Activated naive CD8-positive, alpha-beta T cell treated with anti-CD3 and anti-CD28 coated beads, Interleukin-2, amount 10 ng/mL, durations not matched to agents 7 days and 5 days (primary cell): ENCODE measurements at regions not wholly inside any gene's neighbourhood (a gene's known extent, or its start where the extent isn't known, plus 50 kb on each side); places are given as distances from the start of the nearest gene placed in this dataset.

Experiments used
- ATAC-seq: fragments of 150-1000 bp; cut with Tn5 transposase; one replicate; pipeline ENCODE4 v1.10.0; 2021; ENCODE audit warnings: low read depth, moderate library complexity
- POLR2A ChIA-PET: fragments of 350-600 bp; sonication (Branson Sonifier 250); formaldehyde crosslinking; loops from one replicate; lab custom pipeline; 2021; ENCODE audit warnings: antibody characterized with exemption; lab: Charles Lee
- DNase-seq: peaks from one replicate; pipeline ENCODE4 v3.0.0; 2021
- H3K27ac Mint-ChIP-seq: one replicate; pipeline ENCODE4 v1.8.0; 2022; ENCODE audit warnings: mild to moderate bottlenecking, mixed read lengths
- H3K27me3 Mint-ChIP-seq: one replicate; pipeline ENCODE4 v1.8.0; 2022; ENCODE audit warnings: mild to moderate bottlenecking, moderate library complexity, mixed read lengths
- H3K36me3 Mint-ChIP-seq: one replicate; pipeline ENCODE4 v1.8.0; 2021; ENCODE audit warnings: mild to moderate bottlenecking, mixed read lengths
- H3K4me1 Mint-ChIP-seq: one replicate; pipeline ENCODE4 v1.8.0; 2021; ENCODE audit warnings: mixed read lengths
- H3K4me3 Mint-ChIP-seq: one replicate; pipeline ENCODE4 v1.8.0; 2022; ENCODE audit warnings: mild to moderate bottlenecking, moderate library complexity, mixed read lengths
- H3K9me3 Mint-ChIP-seq: one replicate; pipeline ENCODE4 v1.8.0; 2021; ENCODE audit warnings: mixed read lengths

DNA sequence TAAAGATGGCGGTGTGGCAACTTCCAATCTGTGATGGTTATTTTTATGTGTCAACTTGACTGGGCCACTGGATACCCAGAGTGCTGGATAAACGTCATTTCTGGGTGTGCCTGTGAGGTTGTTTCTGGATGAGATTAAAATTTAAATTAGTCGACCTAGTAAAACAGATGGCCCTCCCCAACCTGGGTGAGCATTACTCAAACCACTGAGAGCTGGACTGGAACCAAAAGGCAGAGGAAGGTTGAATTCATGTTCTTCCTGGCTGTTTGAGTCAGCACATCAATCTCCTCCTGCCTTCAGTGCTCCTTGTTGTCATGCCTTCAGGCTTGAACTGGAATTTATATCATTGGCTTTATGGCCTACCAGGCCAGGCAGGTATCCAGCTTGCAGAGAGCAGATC is 190.8 kb upstream of the RGPD4 start:
- Mint-ChIP-seq H3K36me3 (no peaks in the 10 kb centered on the region), H3K27me3 (no peaks in the 10 kb centered on the region), H3K27ac (no peak overlapping the region), H3K4me1 (no peaks in the 10 kb centered on the region), H3K9me3 (no peaks in the 10 kb centered on the region), H3K4me3 (no peak overlapping the region)
- ATAC-seq (no peak), DNase-seq (no peak)
- POLR2A ChIA-PET: no interaction called here

DNA sequence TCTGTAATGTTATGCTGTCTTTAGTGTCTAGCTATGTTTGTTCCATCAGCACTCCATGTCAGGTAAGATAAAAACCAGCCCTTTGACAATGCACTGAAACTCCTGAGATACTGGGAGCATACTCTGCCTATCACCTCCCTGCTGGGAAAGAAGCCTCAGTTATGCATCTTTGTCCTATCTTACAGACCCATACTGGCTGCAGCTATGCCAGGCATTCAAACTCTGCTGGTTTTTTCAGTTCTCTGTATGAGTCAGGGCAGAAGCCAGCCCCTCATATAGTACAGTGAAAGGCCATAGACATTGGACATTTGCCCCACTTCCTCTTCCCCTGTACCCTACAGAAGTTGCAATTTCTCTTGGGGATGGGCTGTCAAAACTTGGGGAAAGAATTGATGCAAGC is 181.1 kb upstream of the RGPD4 start:
- H3K27ac Mint-ChIP-seq: no peak overlapping the region
- POLR2A ChIA-PET: no interaction called here
- no peaks in the 10 kb centered on the region for H3K4me1 Mint-ChIP-seq
- H3K27me3 Mint-ChIP-seq: no peaks in the 10 kb centered on the region
- no peak overlapping the region for H3K4me3 Mint-ChIP-seq
- no peak for DNase-seq
- H3K36me3 Mint-ChIP-seq: no peaks in the 10 kb centered on the region
- H3K9me3 Mint-ChIP-seq: peaks cover 4% of the 10 kb centered on the region
- no peak for ATAC-seq

DNA sequence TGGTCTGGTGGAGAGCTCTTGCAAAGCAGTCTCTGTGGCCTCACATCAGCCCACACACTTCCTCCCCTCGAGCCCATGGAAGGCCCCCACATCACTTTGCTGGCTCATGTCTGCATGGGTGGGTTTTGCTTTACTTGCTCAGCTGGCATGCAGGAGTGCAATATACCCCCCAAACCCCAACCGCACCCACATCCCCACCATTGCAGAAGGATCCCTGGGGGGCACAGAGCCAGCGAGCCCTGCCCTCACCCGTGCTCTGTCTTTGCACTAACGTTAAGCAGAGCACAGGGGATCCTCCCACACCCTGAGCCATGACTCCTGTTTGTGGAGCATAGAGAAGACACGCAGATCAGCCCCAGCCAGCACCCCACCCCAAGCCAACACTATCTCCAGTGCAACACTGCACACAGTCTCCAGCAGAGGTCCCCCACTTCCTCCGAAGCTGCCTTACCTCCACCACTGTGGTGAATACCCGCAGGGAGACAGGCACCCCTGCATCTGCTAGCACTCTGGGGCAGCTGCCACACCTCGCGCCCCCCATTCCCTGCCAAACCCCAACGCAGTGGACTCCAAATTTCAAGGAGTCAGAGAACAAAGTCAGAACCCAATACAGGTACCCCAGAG is 177.8 kb upstream of the RGPD4 start:
- Mint-ChIP-seq H3K4me1 (no peaks in the 10 kb centered on the region), H3K27me3 (no peaks in the 10 kb centered on the region), H3K27ac (no peak overlapping the region), H3K36me3 (no peaks in the 10 kb centered on the region), H3K4me3 (no peak overlapping the region), H3K9me3 (peaks cover 4% of the 10 kb centered on the region)
- no peak for ATAC-seq
- DNase-seq: no peak
- POLR2A ChIA-PET: no interaction called here

DNA sequence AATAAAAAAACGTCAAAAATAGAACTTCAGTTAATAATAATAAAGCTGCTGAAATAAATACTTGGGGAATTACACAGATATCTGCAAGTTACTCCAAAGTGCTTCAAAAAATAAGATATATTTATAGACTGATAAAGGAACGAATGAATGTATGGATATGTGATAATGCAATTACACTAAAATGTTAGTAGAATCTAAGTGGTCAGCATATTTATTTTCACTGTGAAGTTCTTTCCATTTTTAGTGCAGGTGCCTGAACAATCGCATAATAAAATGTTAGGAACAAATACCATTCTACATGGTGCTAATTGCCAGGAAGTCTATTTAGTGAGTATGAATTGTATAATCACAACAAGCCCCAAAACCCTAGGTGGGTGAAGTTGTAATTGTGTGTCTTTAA is 169.6 kb upstream of the RGPD4 start:
- no peaks in the 10 kb centered on the region for H3K36me3 Mint-ChIP-seq
- no peak for DNase-seq
- ATAC-seq: no peak

DNA sequence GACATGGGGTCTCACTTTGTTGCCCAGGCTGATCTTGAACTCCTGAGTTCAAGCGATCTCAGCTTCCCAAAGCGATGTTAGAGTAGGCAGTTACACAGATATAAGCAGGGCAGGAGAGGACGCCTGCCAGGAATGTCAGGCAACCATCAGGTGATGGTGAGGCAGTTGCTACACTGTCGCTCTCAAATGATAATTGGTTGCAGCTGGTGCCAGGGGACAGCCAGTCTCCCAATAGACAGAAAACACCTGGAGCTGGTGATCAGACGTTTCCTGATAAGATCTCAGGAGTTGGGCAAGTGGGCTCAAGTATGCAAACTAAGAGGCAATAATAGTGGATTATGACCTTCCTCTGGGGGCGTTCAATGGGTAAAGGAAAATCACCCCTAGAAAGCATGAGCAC is 163.1 kb upstream of the RGPD4 start:
- no peak for DNase-seq
- H3K36me3 Mint-ChIP-seq: no peaks in the 10 kb centered on the region
- H3K9me3 Mint-ChIP-seq: no peaks in the 10 kb centered on the region
- no peaks in the 10 kb centered on the region for H3K27me3 Mint-ChIP-seq
- H3K4me3 Mint-ChIP-seq: no peak overlapping the region
- no peak overlapping the region for H3K27ac Mint-ChIP-seq
- no peak for ATAC-seq
- POLR2A ChIA-PET: no interaction called here
- H3K4me1 Mint-ChIP-seq: no peaks in the 10 kb centered on the region

More for the DNA sequence above, 169.6 kb upstream of the RGPD4 start:
- H3K4me1 Mint-ChIP-seq: no peaks in the 10 kb centered on the region
- H3K4me3 Mint-ChIP-seq: no peak overlapping the region
- POLR2A ChIA-PET: no interaction called here
- H3K27ac Mint-ChIP-seq: no peak overlapping the region
- H3K9me3 Mint-ChIP-seq: peaks cover 2% of the 10 kb centered on the region
- H3K27me3 Mint-ChIP-seq: no peaks in the 10 kb centered on the region

DNA sequence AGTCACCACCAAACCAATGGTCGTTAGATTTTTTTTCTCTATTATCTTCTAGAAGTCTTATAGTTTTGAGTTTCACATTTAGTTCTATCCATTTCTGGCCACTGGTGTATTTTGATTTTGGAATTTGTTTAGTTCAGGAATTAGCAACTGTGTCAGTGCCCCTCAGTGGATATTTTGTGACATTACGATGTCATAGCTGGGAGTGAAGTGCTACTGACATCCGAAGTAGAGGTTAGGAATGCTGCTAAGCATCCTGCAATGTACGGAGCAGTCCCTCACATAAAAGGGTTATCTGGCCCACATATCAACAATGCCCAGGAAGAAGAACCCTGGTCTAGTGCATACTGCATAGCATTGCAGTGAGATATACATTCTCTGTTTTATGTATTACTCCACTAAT is 157.4 kb upstream of the RGPD4 start:
- Mint-ChIP-seq H3K9me3 (peaks cover 5% of the 10 kb centered on the region), H3K36me3 (no peaks in the 10 kb centered on the region), H3K27me3 (no peaks in the 10 kb centered on the region), H3K4me3 (no peak overlapping the region), H3K27ac (no peak overlapping the region), H3K4me1 (no peaks in the 10 kb centered on the region)
- DNase-seq: no peak
- POLR2A ChIA-PET: no interaction called here
- ATAC-seq: no peak

DNA sequence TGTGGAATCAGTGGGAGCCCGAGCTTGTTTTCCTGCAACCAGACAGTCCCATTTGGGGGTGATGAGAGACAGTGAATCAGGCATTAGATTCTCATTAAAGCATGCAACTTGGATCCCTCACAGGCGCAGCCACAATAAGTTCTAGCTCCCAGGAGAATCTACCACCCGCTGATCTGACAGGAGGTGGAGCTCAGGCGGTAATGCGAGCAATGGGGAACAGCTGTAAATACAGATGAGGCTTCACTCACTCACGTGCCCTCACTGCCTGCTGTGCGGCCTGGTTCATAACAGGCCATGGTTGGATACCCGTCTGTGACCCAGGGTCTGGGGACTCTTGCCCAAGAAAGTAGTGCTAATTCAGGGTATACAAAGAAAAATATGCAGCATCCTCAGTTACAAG is 144.8 kb upstream of the RGPD4 start:
- ATAC-seq: no peak
- DNase-seq: no peak
- H3K27ac Mint-ChIP-seq: no peak overlapping the region
- H3K27me3 Mint-ChIP-seq: peaks cover 2% of the 10 kb centered on the region
- H3K4me1 Mint-ChIP-seq: no peaks in the 10 kb centered on the region
- POLR2A ChIA-PET: no interaction called here
- no peak overlapping the region for H3K4me3 Mint-ChIP-seq
- H3K36me3 Mint-ChIP-seq: no peaks in the 10 kb centered on the region
- no peaks in the 10 kb centered on the region for H3K9me3 Mint-ChIP-seq

DNA sequence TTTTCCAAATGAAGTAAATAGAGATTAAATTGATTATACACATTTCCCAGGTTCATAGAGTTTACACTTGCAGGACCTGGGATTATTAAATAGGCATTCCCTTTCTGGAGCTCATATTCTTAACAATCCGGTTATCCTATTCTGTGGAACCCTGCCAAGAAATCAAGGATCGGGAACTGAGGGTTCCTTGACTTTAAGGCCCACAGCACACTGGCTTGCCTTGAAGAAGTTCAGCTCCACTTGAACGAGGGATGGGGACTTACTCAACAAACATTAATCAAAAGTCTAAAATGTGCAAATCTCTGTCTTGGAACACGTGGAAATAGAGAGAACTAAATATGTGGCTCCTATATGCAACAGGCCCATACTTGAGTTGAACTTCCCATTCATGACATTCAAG is 142.3 kb upstream of the RGPD4 start:
- Mint-ChIP-seq H3K4me1 (no peaks in the 10 kb centered on the region), H3K4me3 (no peak overlapping the region), H3K27me3 (peaks cover 2% of the 10 kb centered on the region), H3K27ac (no peak overlapping the region), H3K9me3 (no peaks in the 10 kb centered on the region), H3K36me3 (no peaks in the 10 kb centered on the region)
- POLR2A ChIA-PET: no interaction called here
- ATAC-seq: no peak
- no peak for DNase-seq

DNA sequence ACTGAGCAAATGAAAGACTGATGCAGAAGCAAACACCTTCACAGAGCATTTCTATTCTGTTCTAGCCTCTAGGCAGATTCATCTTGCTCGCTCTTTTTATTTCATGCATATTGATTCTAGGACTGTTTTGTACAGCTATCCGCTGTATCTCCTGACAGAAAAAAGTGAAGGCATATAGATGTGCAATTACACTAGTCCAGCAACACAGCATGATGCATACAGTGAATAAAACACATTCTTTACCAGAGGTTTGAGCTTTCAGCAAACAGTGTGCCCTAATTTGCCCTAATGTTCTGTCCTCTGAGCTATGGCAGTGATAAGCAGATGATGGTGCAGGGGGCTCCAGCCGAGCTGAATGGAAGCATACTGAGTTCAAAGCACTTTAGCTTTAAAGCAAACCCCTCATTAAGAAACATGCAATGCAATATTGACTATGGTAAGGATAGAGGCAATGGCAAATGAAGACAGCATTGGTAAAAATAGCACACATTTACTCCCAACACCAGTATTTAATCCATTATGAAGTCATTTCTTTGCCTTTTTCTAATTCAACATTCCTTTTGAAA is 141.2 kb upstream of the RGPD4 start:
- no peak for DNase-seq
- no peaks in the 10 kb centered on the region for H3K4me1 Mint-ChIP-seq
- no peak overlapping the region for H3K4me3 Mint-ChIP-seq
- H3K9me3 Mint-ChIP-seq: no peaks in the 10 kb centered on the region
- no peak overlapping the region for H3K27ac Mint-ChIP-seq
- ATAC-seq: no peak
- no peaks in the 10 kb centered on the region for H3K36me3 Mint-ChIP-seq
- POLR2A ChIA-PET: no interaction called here
- H3K27me3 Mint-ChIP-seq: no peaks in the 10 kb centered on the region

DNA sequence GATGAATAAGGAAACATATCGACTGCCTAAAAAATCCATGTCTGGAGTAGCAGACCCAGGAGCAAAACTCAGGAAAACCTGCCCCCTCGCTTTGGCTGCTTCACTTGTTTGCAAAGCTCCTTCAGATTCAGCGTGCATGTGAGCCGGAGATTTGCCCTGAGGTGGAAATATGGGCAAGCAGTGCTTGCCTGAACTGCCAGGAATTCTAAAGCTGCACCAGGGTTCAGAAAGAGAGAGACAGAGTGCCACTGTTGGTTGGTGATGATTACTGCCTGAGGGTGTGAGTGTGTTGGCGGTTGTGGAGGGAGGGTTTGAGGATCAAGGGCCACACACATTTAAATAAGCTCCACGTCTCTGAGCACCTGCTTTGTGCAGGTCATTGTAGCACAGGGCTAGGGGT is 139.6 kb upstream of the RGPD4 start:
- ATAC-seq: no peak
- H3K36me3 Mint-ChIP-seq: no peaks in the 10 kb centered on the region

DNA sequence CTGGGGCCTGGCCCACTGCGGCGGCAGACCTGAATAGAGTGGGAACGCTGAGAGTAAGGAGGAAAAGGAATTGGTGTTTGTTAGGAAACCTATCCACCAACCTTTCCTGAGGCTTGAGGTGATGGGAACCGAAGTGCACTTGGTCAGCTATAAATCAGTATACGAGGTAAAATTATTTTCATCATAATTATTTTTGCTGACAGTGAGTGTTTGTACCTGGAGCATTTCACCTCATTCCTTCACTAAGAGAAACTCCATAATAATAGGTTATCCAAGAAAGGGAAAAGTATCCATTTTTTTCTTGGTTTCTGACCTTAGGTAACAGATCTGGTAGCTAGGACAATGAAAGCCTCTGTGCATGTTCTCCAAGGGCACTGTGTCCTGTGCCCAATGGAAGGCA is 138.6 kb upstream of the RGPD4 start:
- H3K36me3 Mint-ChIP-seq: no peaks in the 10 kb centered on the region
- no peak for ATAC-seq
- no peak overlapping the region for H3K27ac Mint-ChIP-seq

More for the DNA sequence above, 139.6 kb upstream of the RGPD4 start:
- DNase-seq: no peak
- H3K4me1 Mint-ChIP-seq: no peaks in the 10 kb centered on the region
- no peaks in the 10 kb centered on the region for H3K9me3 Mint-ChIP-seq
- H3K27me3 Mint-ChIP-seq: no peaks in the 10 kb centered on the region
- no peak overlapping the region for H3K4me3 Mint-ChIP-seq
- H3K27ac Mint-ChIP-seq: no peak overlapping the region
- POLR2A ChIA-PET: no interaction called here

DNA sequence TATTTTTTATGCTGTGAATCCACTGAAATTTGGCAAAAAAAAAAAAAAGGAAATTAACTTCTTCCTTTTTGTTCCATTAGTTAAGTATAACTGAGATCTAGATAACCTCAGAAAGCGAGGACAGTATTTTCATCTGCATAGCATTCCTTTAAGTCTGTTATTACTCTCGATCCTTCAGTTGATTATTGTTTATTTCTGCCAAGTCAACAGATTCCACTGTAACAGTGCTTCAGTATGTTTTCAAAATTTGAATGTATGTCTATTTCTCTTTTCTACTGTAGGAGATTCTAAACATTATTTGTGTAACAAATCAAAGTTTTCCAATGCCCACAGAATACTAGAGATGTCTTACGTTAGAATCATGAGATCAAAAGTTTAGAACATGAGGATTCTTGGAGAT is 133.1 kb upstream of the RGPD4 start:
- H3K27me3 Mint-ChIP-seq: no peaks in the 10 kb centered on the region
- POLR2A ChIA-PET: no interaction called here
- no peaks in the 10 kb centered on the region for H3K4me1 Mint-ChIP-seq
- DNase-seq: no peak
- H3K4me3 Mint-ChIP-seq: no peak overlapping the region
- no peak for ATAC-seq
- no peaks in the 10 kb centered on the region for H3K36me3 Mint-ChIP-seq
- H3K9me3 Mint-ChIP-seq: no peaks in the 10 kb centered on the region
- H3K27ac Mint-ChIP-seq: no peak overlapping the region

More for the DNA sequence above, 138.6 kb upstream of the RGPD4 start:
- POLR2A ChIA-PET: no interaction called here
- no peaks in the 10 kb centered on the region for H3K4me1 Mint-ChIP-seq
- DNase-seq: no peak
- H3K9me3 Mint-ChIP-seq: no peaks in the 10 kb centered on the region
- no peaks in the 10 kb centered on the region for H3K27me3 Mint-ChIP-seq
- no peak overlapping the region for H3K4me3 Mint-ChIP-seq

DNA sequence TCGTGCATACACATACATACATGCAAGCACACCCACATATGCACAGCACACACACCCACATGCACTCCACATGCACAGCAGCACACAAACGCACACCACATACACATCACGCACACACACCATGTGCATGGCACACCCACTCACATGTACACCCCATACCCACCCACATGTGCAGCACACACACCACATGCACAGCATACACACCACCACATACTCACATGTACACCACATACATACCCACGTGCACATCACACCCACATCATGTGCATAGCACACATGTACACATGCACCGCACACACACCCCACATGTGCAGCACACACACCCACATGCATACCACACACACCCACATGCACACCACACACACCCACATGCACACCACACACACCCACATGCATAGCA is 132.0 kb upstream of the RGPD4 start:
- Mint-ChIP-seq H3K4me1 (no peaks in the 10 kb centered on the region), H3K27me3 (no peaks in the 10 kb centered on the region), H3K27ac (no peak overlapping the region), H3K36me3 (no peaks in the 10 kb centered on the region), H3K9me3 (no peaks in the 10 kb centered on the region), H3K4me3 (no peak overlapping the region)
- POLR2A ChIA-PET: no interaction called here
- ATAC-seq (no peak), DNase-seq (no peak)

DNA sequence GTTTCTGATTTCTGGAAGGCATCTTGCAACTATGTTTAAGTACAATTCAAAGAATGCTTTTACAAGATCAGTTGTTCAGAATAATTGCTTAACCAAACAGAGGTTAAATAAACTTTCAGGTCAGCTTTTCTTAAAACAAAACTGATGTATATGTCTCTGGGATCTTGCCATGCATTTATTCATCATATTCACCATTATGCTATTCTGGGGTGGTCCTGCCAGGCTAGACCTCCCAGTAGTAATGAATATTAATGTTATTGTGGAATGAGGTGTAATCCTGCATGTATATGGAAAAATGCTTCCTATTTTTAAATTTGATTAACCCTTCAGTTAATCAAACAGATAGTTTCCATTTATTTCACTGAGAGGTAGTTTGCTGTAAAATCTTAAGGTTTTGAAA is 129.3 kb upstream of the RGPD4 start:
- Mint-ChIP-seq H3K4me1 (no peaks in the 10 kb centered on the region), H3K36me3 (no peaks in the 10 kb centered on the region), H3K4me3 (no peak overlapping the region), H3K9me3 (no peaks in the 10 kb centered on the region), H3K27ac (no peak overlapping the region), H3K27me3 (peaks cover 2% of the 10 kb centered on the region)
- DNase-seq (no peak), ATAC-seq (no peak)
- POLR2A ChIA-PET: no interaction called here

DNA sequence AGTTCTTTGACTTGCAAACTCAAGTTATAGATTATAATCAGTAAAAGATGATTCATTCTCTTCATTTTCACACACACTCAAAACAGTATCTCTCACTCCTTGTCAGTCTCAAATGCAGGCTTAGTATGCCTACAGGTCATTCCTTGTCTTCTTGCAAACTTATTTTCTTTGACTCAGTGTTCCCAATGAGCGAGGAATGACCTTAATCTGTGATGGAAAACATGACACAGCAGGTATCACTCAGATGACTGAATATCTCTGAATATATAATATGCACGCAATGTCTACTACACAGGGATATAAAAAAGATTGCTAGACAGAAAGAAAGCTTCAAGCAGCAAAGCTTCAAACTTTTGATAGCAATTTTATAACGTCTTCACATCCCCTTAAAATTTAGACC is 127.8 kb upstream of the RGPD4 start:
- no peak overlapping the region for H3K4me3 Mint-ChIP-seq
- POLR2A ChIA-PET: no interaction called here
- H3K9me3 Mint-ChIP-seq: no peaks in the 10 kb centered on the region
- peaks cover 2% of the 10 kb centered on the region for H3K27me3 Mint-ChIP-seq
- ATAC-seq (no peak), DNase-seq (no peak)
- H3K27ac Mint-ChIP-seq: no peak overlapping the region
- H3K36me3 Mint-ChIP-seq: no peaks in the 10 kb centered on the region
- no peaks in the 10 kb centered on the region for H3K4me1 Mint-ChIP-seq
